GM12878 (cell line): ENCODE measurements at regions not wholly inside any gene's neighbourhood (a gene's known extent, or its start where the extent isn't known, plus 50 kb on each side); places are given as distances from the start of the nearest gene placed in this dataset.

Source experiments
- ATAC-seq: fragments of 200-7000 bp; cut with Tn5 transposase; 3 replicates; pipeline ENCODE4 v1.9.1; 2020; ENCODE audit warnings: mild to moderate bottlenecking, moderate library complexity
- BruUV-seq: library from RNA; stranded (reverse); fragments of 400-500 nt; replicated peaks from 2 replicates; lab custom pipeline; 2021; lab: Mats Ljungman, UMichigan
- CTCF ChIA-PET: fragments of 300-600 bp; sonication (Branson Sonifier 250); formaldehyde crosslinking; extraction: SDS; loops from one replicate; lab custom pipeline; 2021; ENCODE audit warnings: inconsistent platforms; lab: Yijun Ruan, JAX
- POLR2A ChIA-PET: fragments of 350-600 bp; formaldehyde crosslinking; extraction: SDS; loops from one replicate; lab custom pipeline; 2021; ENCODE audit warnings: inconsistent platforms; lab: Charles Lee
- RAD21 ChIA-PET: fragments of 300-600 bp; sonication (Branson Sonifier 250); formaldehyde crosslinking; loops from one replicate; lab custom pipeline; 2023; ENCODE audit warnings: antibody characterized with exemption; ENCODE audit not compliant: unreplicated experiment; lab: Charles Lee
- SMC1A ChIA-PET: fragments of 300-600 bp; sonication (Branson Sonifier 250); formaldehyde crosslinking; loops from one replicate; lab custom pipeline; 2023; ENCODE audit not compliant: unreplicated experiment, uncharacterized antibody; lab: Charles Lee
- DNase-seq: peaks from one replicate; pipeline ENCODE4 v3.0.0-alpha.2; 2011; ENCODE audit warnings: low read depth, low spot score
- FAIRE-seq: peaks from 3 replicates; lab custom pipeline; 2011; peaks lifted over from hg19 to GRCh38; lab: Jason Lieb, UNC
- H2AFZ ChIP-seq: 2 replicates; pipeline ENCODE4 v1.6.0; 2011; ENCODE audit warnings: low read depth, low read length, control low read depth; ENCODE audit not compliant: control insufficient read depth
- H3K27ac ChIP-seq: 2 replicates; pipeline ENCODE4 v1.5.1; 2011; ENCODE audit warnings: control low read depth; ENCODE audit not compliant: control insufficient read depth, insufficient read depth
- H3K27me3 ChIP-seq, 2 experiments: replicated peaks in 1 of 2; 2 replicates each; pipeline versions ENCODE4 v1.6.0 to v1.6.1; 2011; ENCODE audit warnings: low read length in 1 of 2; ENCODE audit not compliant: control insufficient read depth in 2 of 2, insufficient read depth in 2 of 2
- H3K36me3 ChIP-seq, 2 experiments: 2 replicates each; pipeline ENCODE4 v1.5.1; 2011; ENCODE audit warnings: low read length in 1 of 2; ENCODE audit not compliant: control insufficient read depth in 2 of 2, insufficient read depth in 2 of 2
- H3K4me1 ChIP-seq: 2 replicates; pipeline ENCODE4 v1.6.1; 2011; ENCODE audit warnings: mild to moderate bottlenecking, low read length, moderate library complexity, mixed read lengths; ENCODE audit not compliant: control insufficient read depth, insufficient read depth
- H3K4me2 ChIP-seq: 2 replicates; pipeline ENCODE4 v1.6.0; 2011; ENCODE audit warnings: control low read depth; ENCODE audit not compliant: control insufficient read depth, insufficient read depth
- H3K4me3 ChIP-seq: fragments of 200-600 bp; sonication (generic); 2 replicates; pipeline ENCODE4 v1.5.1; 2016
- H3K79me2 ChIP-seq: 2 replicates; pipeline ENCODE4 v1.6.0; 2011; ENCODE audit warnings: low read length; ENCODE audit not compliant: control insufficient read depth, insufficient read depth
- H3K9ac ChIP-seq: 2 replicates; pipeline ENCODE4 v1.8.0; 2011; ENCODE audit warnings: low read length, control low read depth, mixed read lengths; ENCODE audit not compliant: control insufficient read depth, insufficient read depth
- H3K9me3 ChIP-seq: replicated peaks from 3 replicates; pipeline ENCODE4 v1.5.1; 2011; ENCODE audit warnings: mild to moderate bottlenecking, low read length; ENCODE audit not compliant: control insufficient read depth, insufficient read depth
- H4K20me1 ChIP-seq: 2 replicates; pipeline ENCODE4 v1.6.0; 2011; ENCODE audit not compliant: control insufficient read depth, insufficient read depth
- ATF7 ChIP-seq: fragments of 450-650 bp; IDR thresholded peaks from 2 replicates; pipeline ENCODE4 v1.6.1; 2016; ENCODE audit warnings: low read depth, mild to moderate bottlenecking
- CBFB ChIP-seq: IDR thresholded peaks from 2 replicates; pipeline ENCODE4 v1.6.1; 2016; ENCODE audit warnings: antibody characterized with exemption, low read depth
- ETV6 ChIP-seq, 2 experiments: fragments of 450-650 bp in 1 of 2; IDR thresholded peaks in 1 of 2; conservative IDR thresholded peaks in 1 of 2; 2 replicates each; pipeline ENCODE4 v1.6.1; 2014; ENCODE audit warnings: antibody characterized with exemption in 1 of 2, borderline replicate concordance in 1 of 2, low read depth in 1 of 2, mild to moderate bottlenecking in 1 of 2, moderate library complexity in 1 of 2
- GABPA ChIP-seq: IDR thresholded peaks from 2 replicates; pipeline ENCODE4 v1.6.1; 2014; ENCODE audit warnings: antibody characterized with exemption, low read depth, mild to moderate bottlenecking, inconsistent platforms
- JUND ChIP-seq: IDR thresholded peaks from 2 replicates; pipeline ENCODE4 v1.6.1; 2012; ENCODE audit warnings: low read depth, mild to moderate bottlenecking, low read length, improper control_type of control experiment, moderate library complexity
- MEF2B ChIP-seq: fragments of 450-650 bp; IDR thresholded peaks from 2 replicates; pipeline ENCODE4 v1.6.1; 2018; ENCODE audit warnings: mild to moderate bottlenecking, moderate library complexity; ENCODE audit not compliant: partially characterized antibody, poor library complexity, severe bottlenecking
- RAD51 ChIP-seq: fragments of 450-650 bp; IDR thresholded peaks from 2 replicates; pipeline ENCODE4 v1.6.1; 2016; ENCODE audit warnings: moderate library complexity, mild to moderate bottlenecking, inconsistent platforms
- RB1 ChIP-seq: fragments of 450-650 bp; formaldehyde crosslinking; IDR thresholded peaks from 2 replicates; pipeline ENCODE4 v1.6.1; 2017; ENCODE audit warnings: mild to moderate bottlenecking, borderline replicate concordance
- RFX5 ChIP-seq: IDR thresholded peaks from 2 replicates; pipeline ENCODE4 v1.6.1; 2011; ENCODE audit warnings: low read depth, low read length, improper control_type of control experiment
- SMC3 ChIP-seq: IDR thresholded peaks from 2 replicates; pipeline ENCODE4 v1.6.1; 2011; ENCODE audit warnings: low read length, improper control_type of control experiment, borderline replicate concordance
- TBL1XR1 ChIP-seq: IDR thresholded peaks from 2 replicates; pipeline ENCODE4 v1.6.1; 2012; ENCODE audit warnings: low read depth, low read length, improper control_type of control experiment
- in situ Hi-C: fragments of 300-500 bp; cut with MboI; formaldehyde crosslinking; loops from 9 replicates; pipeline ENCODE4 v1.14.3; 2018; ENCODE audit warnings: mixed read lengths
- intact Hi-C: fragments of 100-400 bp; cut with micrococcal nuclease; formaldehyde crosslinking; loops from one replicate; pipeline ENCODE4 v1.14.2; 2022; ENCODE audit not compliant: unreplicated experiment
- TF ChIP-seq, protein P1 (sequence below): fragments of 450-650 bp; IDR thresholded peaks from 2 replicates; pipeline ENCODE4 v1.6.1; 2017; ENCODE audit warnings: mild to moderate bottlenecking
- TF ChIP-seq, protein P2 (sequence below): fragments of 450-650 bp; IDR thresholded peaks from 2 replicates; pipeline ENCODE4 v1.6.1; 2017; ENCODE audit warnings: mild to moderate bottlenecking, moderate library complexity

GRCh38 chr3:124210899-124211298, 219.0 kb upstream of the ROPN1 start:
- no peaks in the 10 kb centered on the region for H3K36me3 ChIP-seq
- in situ Hi-C loops: no loop called here
- ChIA-PET RAD21 (interaction anchor here (1.1 to 1.5 kb wide), 2 partner anchors 36 to 46 kb away, joined by 3 read pairs; no protein-coding TSS in a partner anchor), POLR2A (no interaction called here), CTCF (no interaction called here), SMC1A (interaction anchor here (1.3 kb wide), 1 partner anchor 10 kb away, joined by 4 read pairs; no protein-coding TSS in a partner anchor)
- DNase-seq (no peak), ATAC-seq (no peak), FAIRE-seq (no peak)
- H3K4me2 ChIP-seq: no peak overlapping the region
- H3K4me3 ChIP-seq: no peak overlapping the region
- no TSS peak for BruUV-seq
- no peak for TF ChIP-seq SMC3
- TF ChIP-seq GABPA: no peak
- no peak for TF ChIP-seq CBFB
- H3K9me3 ChIP-seq: no peaks in the 10 kb centered on the region; the same call in 2 of the 3 replicates
- H3K27me3 ChIP-seq: no peaks in the 10 kb centered on the region
- H4K20me1 ChIP-seq: no peaks in the 10 kb centered on the region
- no peak overlapping the region for H2AFZ ChIP-seq
- intact Hi-C loops: no loop called here
- peaks cover 30% of the 10 kb centered on the region for H3K4me1 ChIP-seq
- H3K9ac ChIP-seq: no peak overlapping the region
- H3K27ac ChIP-seq: no peak overlapping the region
- no peaks in the 10 kb centered on the region for H3K79me2 ChIP-seq

- in situ Hi-C loops (no loop called here), intact Hi-C loops (no loop called here)
- Histone ChIP-seq H3K4me1 (peaks cover 11% of the 10 kb centered on the region), H2AFZ (no peak overlapping the region), H3K9ac (no peak overlapping the region), H3K36me3 (no peaks in the 10 kb centered on the region), H3K9me3 (no peaks in the 10 kb centered on the region; the same call in 2 of the 3 replicates), H3K79me2 (no peaks in the 10 kb centered on the region), H4K20me1 (no peaks in the 10 kb centered on the region), H3K4me2 (no peak overlapping the region), H3K27ac (no peak overlapping the region), H3K27me3 (no peaks in the 10 kb centered on the region), H3K4me3 (no peak overlapping the region)
- no peak for ATAC-seq
- ChIA-PET CTCF (no interaction called here), RAD21 (no interaction called here), POLR2A (no interaction called here), SMC1A (interaction anchor here (1.0 to 1.7 kb wide), 4 partner anchors 11 to 35 kb away, joined by 3 read pairs; no protein-coding TSS in a partner anchor)
- no peak for DNase-seq
- no peak for FAIRE-seq
- no TSS peak for BruUV-seq
- TF ChIP-seq, protein P1, sequence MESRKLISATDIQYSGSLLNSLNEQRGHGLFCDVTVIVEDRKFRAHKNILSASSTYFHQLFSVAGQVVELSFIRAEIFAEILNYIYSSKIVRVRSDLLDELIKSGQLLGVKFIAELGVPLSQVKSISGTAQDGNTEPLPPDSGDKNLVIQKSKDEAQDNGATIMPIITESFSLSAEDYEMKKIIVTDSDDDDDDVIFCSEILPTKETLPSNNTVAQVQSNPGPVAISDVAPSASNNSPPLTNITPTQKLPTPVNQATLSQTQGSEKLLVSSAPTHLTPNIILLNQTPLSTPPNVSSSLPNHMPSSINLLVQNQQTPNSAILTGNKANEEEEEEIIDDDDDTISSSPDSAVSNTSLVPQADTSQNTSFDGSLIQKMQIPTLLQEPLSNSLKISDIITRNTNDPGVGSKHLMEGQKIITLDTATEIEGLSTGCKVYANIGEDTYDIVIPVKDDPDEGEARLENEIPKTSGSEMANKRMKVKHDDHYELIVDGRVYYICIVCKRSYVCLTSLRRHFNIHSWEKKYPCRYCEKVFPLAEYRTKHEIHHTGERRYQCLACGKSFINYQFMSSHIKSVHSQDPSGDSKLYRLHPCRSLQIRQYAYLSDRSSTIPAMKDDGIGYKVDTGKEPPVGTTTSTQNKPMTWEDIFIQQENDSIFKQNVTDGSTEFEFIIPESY: no peak
- TF ChIP-seq SMC3: no peak
- no peak for TF ChIP-seq TBL1XR1
- TF ChIP-seq ATF7: no peak
- no peak for TF ChIP-seq MEF2B
- no peak for TF ChIP-seq ETV6 (conservative IDR thresholded peaks at IDR 0.05 in 1 of 2, IDR thresholded peaks at IDR 0.05 in 1 of 2; ENCODE audit: borderline replicate concordance in 1 of 2, low read depth in 1 of 2)
- TF ChIP-seq RAD51: no peak
- TF ChIP-seq JUND: no peak
- no peak for TF ChIP-seq RFX5
- TF ChIP-seq, protein P2, sequence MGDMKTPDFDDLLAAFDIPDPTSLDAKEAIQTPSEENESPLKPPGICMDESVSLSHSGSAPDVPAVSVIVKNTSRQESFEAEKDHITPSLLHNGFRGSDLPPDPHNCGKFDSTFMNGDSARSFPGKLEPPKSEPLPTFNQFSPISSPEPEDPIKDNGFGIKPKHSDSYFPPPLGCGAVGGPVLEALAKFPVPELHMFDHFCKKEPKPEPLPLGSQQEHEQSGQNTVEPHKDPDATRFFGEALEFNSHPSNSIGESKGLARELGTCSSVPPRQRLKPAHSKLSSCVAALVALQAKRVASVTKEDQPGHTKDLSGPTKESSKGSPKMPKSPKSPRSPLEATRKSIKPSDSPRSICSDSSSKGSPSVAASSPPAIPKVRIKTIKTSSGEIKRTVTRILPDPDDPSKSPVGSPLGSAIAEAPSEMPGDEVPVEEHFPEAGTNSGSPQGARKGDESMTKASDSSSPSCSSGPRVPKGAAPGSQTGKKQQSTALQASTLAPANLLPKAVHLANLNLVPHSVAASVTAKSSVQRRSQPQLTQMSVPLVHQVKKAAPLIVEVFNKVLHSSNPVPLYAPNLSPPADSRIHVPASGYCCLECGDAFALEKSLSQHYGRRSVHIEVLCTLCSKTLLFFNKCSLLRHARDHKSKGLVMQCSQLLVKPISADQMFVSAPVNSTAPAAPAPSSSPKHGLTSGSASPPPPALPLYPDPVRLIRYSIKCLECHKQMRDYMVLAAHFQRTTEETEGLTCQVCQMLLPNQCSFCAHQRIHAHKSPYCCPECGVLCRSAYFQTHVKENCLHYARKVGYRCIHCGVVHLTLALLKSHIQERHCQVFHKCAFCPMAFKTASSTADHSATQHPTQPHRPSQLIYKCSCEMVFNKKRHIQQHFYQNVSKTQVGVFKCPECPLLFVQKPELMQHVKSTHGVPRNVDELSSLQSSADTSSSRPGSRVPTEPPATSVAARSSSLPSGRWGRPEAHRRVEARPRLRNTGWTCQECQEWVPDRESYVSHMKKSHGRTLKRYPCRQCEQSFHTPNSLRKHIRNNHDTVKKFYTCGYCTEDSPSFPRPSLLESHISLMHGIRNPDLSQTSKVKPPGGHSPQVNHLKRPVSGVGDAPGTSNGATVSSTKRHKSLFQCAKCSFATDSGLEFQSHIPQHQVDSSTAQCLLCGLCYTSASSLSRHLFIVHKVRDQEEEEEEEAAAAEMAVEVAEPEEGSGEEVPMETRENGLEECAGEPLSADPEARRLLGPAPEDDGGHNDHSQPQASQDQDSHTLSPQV: no peak
- no peak for TF ChIP-seq RB1
Observed at GRCh38 chr3:124213641-124214040, 221.7 kb upstream of the ROPN1 start.
